Hepatocyte (in vitro differentiated cells): ENCODE measurements at regions not wholly inside any gene's neighbourhood (a gene's known extent, or its start where the extent isn't known, plus 50 kb on each side); places are given as distances from the start of the nearest gene placed in this dataset.

ENCODE experiments used
- DNase-seq: peaks from one replicate; pipeline ENCODE4 v3.0.0-alpha.2; 2016; ENCODE audit warnings: low spot score
- H2AFZ ChIP-seq: fragments of 200-600 bp; sonication (generic); 2 replicates; pipeline ENCODE4 v1.6.0; 2016; ENCODE audit warnings: antibody characterized with exemption, mild to moderate bottlenecking
- H3K27ac ChIP-seq: fragments of 200-600 bp; sonication (generic); 2 replicates; pipeline ENCODE4 v1.5.1; 2016; ENCODE audit warnings: mild to moderate bottlenecking
- H3K27me3 ChIP-seq: fragments of 200-600 bp; sonication (generic); 2 replicates; pipeline ENCODE4 v1.6.1; 2016
- H3K36me3 ChIP-seq: fragments of 200-600 bp; sonication (generic); replicated peaks from 2 replicates; pipeline ENCODE4 v1.5.1; 2016; ENCODE audit warnings: low read depth; ENCODE audit not compliant: insufficient read depth
- H3K4me1 ChIP-seq: fragments of 200-600 bp; sonication (generic); 2 replicates; pipeline ENCODE4 v1.5.1; 2016; ENCODE audit warnings: mild to moderate bottlenecking, moderate library complexity; ENCODE audit not compliant: insufficient read depth
- H3K4me2 ChIP-seq: fragments of 200-600 bp; sonication (generic); 2 replicates; pipeline ENCODE4 v1.6.0; 2016
- H3K4me3 ChIP-seq: fragments of 200-600 bp; sonication (generic); 2 replicates; pipeline ENCODE4 v1.5.1; 2016; ENCODE audit warnings: mild to moderate bottlenecking
- H3K79me2 ChIP-seq: fragments of 200-600 bp; sonication (generic); 2 replicates; pipeline ENCODE4 v1.6.0; 2017; ENCODE audit warnings: mild to moderate bottlenecking
- H3K9me2 ChIP-seq: fragments of 200-600 bp; sonication (generic); replicated peaks from 2 replicates; pipeline ENCODE4 v1.6.0; 2017; ENCODE audit warnings: mild to moderate bottlenecking; ENCODE audit not compliant: insufficient read depth
- H3K9me3 ChIP-seq: fragments of 200-600 bp; sonication (generic); 2 replicates; pipeline ENCODE4 v1.5.1; 2016; ENCODE audit warnings: low read depth, mild to moderate bottlenecking
- H4K20me1 ChIP-seq: fragments of 200-600 bp; sonication (generic); 2 replicates; pipeline ENCODE4 v1.6.0; 2016; ENCODE audit warnings: mild to moderate bottlenecking; ENCODE audit not compliant: insufficient read depth, poor library complexity, severe bottlenecking
- CTCF ChIP-seq: fragments of 200-600 bp; sonication (generic); IDR thresholded peaks from 2 replicates; pipeline ENCODE4 v1.5.1; 2016; ENCODE audit warnings: antibody characterized with exemption, mild to moderate bottlenecking; ENCODE audit not compliant: poor library complexity
- EZH2 ChIP-seq: fragments of 200-600 bp; sonication (generic); IDR thresholded peaks from 2 replicates; pipeline ENCODE4 v1.6.1; 2016; ENCODE audit warnings: antibody characterized with exemption, mild to moderate bottlenecking, borderline replicate concordance
- EZH2phosphoT487 ChIP-seq: fragments of 200-600 bp; sonication (generic); IDR thresholded peaks from one replicate; pipeline ENCODE4 v1.6.1; 2018; ENCODE audit warnings: antibody characterized with exemption, mild to moderate bottlenecking, low read depth, moderate library complexity; ENCODE audit not compliant: unreplicated experiment, severe bottlenecking
- WGBS: methylation state at CpG from one replicate; pipeline ENCODE4 v1.1.6; 2016; ENCODE audit warnings: low lambda C conversion rate; ENCODE audit errors: missing lambda C conversion rate; 5-methylcytosine and 5-hydroxymethylcytosine counted together

- Histone ChIP-seq H3K27me3 (peaks cover 2% of the 10 kb centered on the region), H3K4me2 (no peak overlapping the region), H4K20me1 (no peaks in the 10 kb centered on the region), H2AFZ (no peak overlapping the region), H3K4me3 (no peak overlapping the region), H3K4me1 (no peaks in the 10 kb centered on the region), H3K79me2 (no peaks in the 10 kb centered on the region), H3K36me3 (no peaks in the 10 kb centered on the region), H3K27ac (no peak overlapping the region), H3K9me2 (no peaks in the 10 kb centered on the region), H3K9me3 (no peaks in the 10 kb centered on the region)
- TF ChIP-seq EZH2phosphoT487 (no peak), CTCF (no peak), EZH2 (no peak)
- 76% methylated on average over 6 of the region's 6 CpGs for WGBS
- DNase-seq = no peak
Observed at GRCh38 chr11:45030778-45031177, 80.1 kb upstream of the TP53I11 start.

- TF ChIP-seq EZH2 = no peak
- TF ChIP-seq CTCF = no peak
- no peak for TF ChIP-seq EZH2phosphoT487
- WGBS = 95% methylated on average over 2 of the region's 2 CpGs
Observed at GRCh38 chr11:45031912-45032519, 81.3 kb upstream of the TP53I11 start.

GRCh38 chr11:45035413-45035812 lies 84.7 kb upstream of the TP53I11 start:
- Histone ChIP-seq H3K9me3 (no peaks in the 10 kb centered on the region), H4K20me1 (no peaks in the 10 kb centered on the region), H3K36me3 (no peaks in the 10 kb centered on the region), H3K27ac (no peak overlapping the region), H3K4me2 (no peak overlapping the region), H3K9me2 (no peaks in the 10 kb centered on the region), H3K4me3 (no peak overlapping the region), H3K4me1 (no peaks in the 10 kb centered on the region), H3K79me2 (no peaks in the 10 kb centered on the region), H2AFZ (no peak overlapping the region), H3K27me3 (peaks cover 2% of the 10 kb centered on the region)
- DNase-seq = no peak
- TF ChIP-seq CTCF (no peak), EZH2phosphoT487 (no peak), EZH2 (no peak)
- 87% methylated on average over 4 of the region's 4 CpGs for WGBS

More at GRCh38 chr11:45031912-45032519, 81.3 kb upstream of the TP53I11 start:
- H3K4me2 ChIP-seq = no peak overlapping the region
- no peaks in the 10 kb centered on the region for H3K36me3 ChIP-seq
- H3K9me3 ChIP-seq = no peaks in the 10 kb centered on the region
- no peaks in the 10 kb centered on the region for H3K4me1 ChIP-seq
- H3K4me3 ChIP-seq = no peak overlapping the region
- H2AFZ ChIP-seq = no peak overlapping the region
- no peaks in the 10 kb centered on the region for H3K9me2 ChIP-seq
- no peaks in the 10 kb centered on the region for H3K79me2 ChIP-seq
- H4K20me1 ChIP-seq = no peaks in the 10 kb centered on the region
- H3K27ac ChIP-seq = no peak overlapping the region
- peaks cover 2% of the 10 kb centered on the region for H3K27me3 ChIP-seq
- DNase-seq = no peak

GRCh38 chr11:45036010-45036409 lies 85.3 kb upstream of the TP53I11 start:
- TF ChIP-seq EZH2 (no peak), EZH2phosphoT487 (no peak), CTCF (no peak)
- 85% methylated on average over 3 of the region's 3 CpGs for WGBS

More at GRCh38 chr11:45036010-45036409, 85.3 kb upstream of the TP53I11 start:
- Histone ChIP-seq H2AFZ (no peak overlapping the region), H3K27me3 (peaks cover 2% of the 10 kb centered on the region), H3K4me1 (no peaks in the 10 kb centered on the region), H4K20me1 (no peaks in the 10 kb centered on the region), H3K79me2 (no peaks in the 10 kb centered on the region), H3K36me3 (no peaks in the 10 kb centered on the region), H3K4me2 (no peak overlapping the region), H3K27ac (no peak overlapping the region), H3K9me2 (no peaks in the 10 kb centered on the region), H3K4me3 (no peak overlapping the region), H3K9me3 (no peaks in the 10 kb centered on the region)
- DNase-seq = no peak
